ENCODE measurements at regions not wholly inside any gene's neighbourhood (a gene's known extent, or its start where the extent isn't known, plus 50 kb on each side); places are given as distances from the start of the nearest gene placed in this dataset.

DNA sequence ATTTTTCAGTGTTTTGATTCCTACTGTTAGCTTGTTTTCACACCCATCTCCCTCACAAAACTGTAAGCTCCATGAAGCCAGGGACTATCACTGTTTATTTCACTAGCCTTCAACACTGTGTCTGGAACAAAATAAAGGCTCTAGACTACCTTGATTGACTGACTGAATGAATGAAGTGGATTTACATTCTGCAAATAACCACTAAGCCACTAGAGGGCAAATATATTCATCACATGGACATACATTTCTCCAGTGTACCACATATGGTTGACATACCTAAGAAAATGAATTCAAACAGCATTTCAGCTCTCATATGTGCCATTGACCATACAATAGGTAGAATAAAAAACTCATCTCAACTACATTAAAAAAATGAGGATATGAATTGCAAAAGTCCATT is 185.9 kb downstream of the RAB11FIP2 start:
- TF ChIP-seq, protein P1, sequence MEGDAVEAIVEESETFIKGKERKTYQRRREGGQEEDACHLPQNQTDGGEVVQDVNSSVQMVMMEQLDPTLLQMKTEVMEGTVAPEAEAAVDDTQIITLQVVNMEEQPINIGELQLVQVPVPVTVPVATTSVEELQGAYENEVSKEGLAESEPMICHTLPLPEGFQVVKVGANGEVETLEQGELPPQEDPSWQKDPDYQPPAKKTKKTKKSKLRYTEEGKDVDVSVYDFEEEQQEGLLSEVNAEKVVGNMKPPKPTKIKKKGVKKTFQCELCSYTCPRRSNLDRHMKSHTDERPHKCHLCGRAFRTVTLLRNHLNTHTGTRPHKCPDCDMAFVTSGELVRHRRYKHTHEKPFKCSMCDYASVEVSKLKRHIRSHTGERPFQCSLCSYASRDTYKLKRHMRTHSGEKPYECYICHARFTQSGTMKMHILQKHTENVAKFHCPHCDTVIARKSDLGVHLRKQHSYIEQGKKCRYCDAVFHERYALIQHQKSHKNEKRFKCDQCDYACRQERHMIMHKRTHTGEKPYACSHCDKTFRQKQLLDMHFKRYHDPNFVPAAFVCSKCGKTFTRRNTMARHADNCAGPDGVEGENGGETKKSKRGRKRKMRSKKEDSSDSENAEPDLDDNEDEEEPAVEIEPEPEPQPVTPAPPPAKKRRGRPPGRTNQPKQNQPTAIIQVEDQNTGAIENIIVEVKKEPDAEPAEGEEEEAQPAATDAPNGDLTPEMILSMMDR (conservative IDR thresholded peaks at IDR 0.05; ENCODE audit: low read depth, low read length), result peak; percentile 61
- no peak for TF ChIP-seq EZH2 (IDR thresholded peaks at IDR 0.05; ENCODE audit: borderline replicate concordance, low read depth, low read length, poor library complexity, severe bottlenecking)

Data from A673 (cell line).